A549 (cell line): ENCODE measurements at regions not wholly inside any gene's neighbourhood (a gene's known extent, or its start where the extent isn't known, plus 50 kb on each side); places are given as distances from the start of the nearest gene placed in this dataset.

Source experiments
- ATAC-seq, 2 experiments: fragments of 200-7000 bp in 1 of 2; fragments of >200 bp in 1 of 2; cut with Nextera tagmentation in 1 of 2; cut with Tn5 transposase in 1 of 2; 3 replicates each; pipeline versions ENCODE4 v1.8.0 to v1.9.1; 2018 to 2020; ENCODE audit warnings: mild to moderate bottlenecking in 1 of 2, moderate library complexity in 1 of 2
- CTCF ChIA-PET: fragments of 300-600 bp; sonication (Branson Sonifier 250); formaldehyde crosslinking; extraction: SDS; loops from one replicate; lab custom pipeline; 2021; ENCODE audit warnings: antibody characterized with exemption, inconsistent platforms; lab: Yijun Ruan, JAX
- POLR2A ChIA-PET: fragments of 350-600 bp; formaldehyde crosslinking; extraction: SDS; loops from one replicate; lab custom pipeline; 2021; ENCODE audit warnings: antibody characterized with exemption, inconsistent platforms; lab: Yijun Ruan, JAX
- DNase-seq, 2 experiments: peaks; one replicate each; pipeline versions ENCODE4 v3.0.0 to v3.0.0-alpha.2; 2011 to 2016; ENCODE audit warnings: low read depth in 1 of 2, low spot score in 1 of 2
- FAIRE-seq: peaks from 2 replicates; lab custom pipeline; 2011; peaks lifted over from hg19 to GRCh38; lab: Jason Lieb, UNC
- H3K27ac ChIP-seq, 2 experiments: fragments of >200 bp; sonication (Bioruptor Twin); formaldehyde crosslinking; 3 replicates each; pipeline ENCODE4 v1.5.1; 2016 to 2017
- H3K4me1 ChIP-seq: fragments of >200 bp; sonication (Bioruptor Twin); formaldehyde crosslinking; 3 replicates; pipeline ENCODE4 v1.6.1; 2016
- H3K4me2 ChIP-seq: fragments of >200 bp; sonication (Bioruptor Twin); formaldehyde crosslinking; 3 replicates; pipeline ENCODE4 v1.6.1; 2016
- H3K4me3 ChIP-seq: fragments of >200 bp; sonication (Bioruptor Twin); formaldehyde crosslinking; 3 replicates; pipeline ENCODE4 v1.5.1; 2016
- H3K9me3 ChIP-seq: fragments of >200 bp; sonication (Bioruptor Twin); formaldehyde crosslinking; 3 replicates; pipeline ENCODE4 v1.6.1; 2016
- BCL3 ChIP-seq: fragments of >200 bp; sonication (Bioruptor Twin); formaldehyde crosslinking; IDR thresholded peaks from 3 replicates; pipeline ENCODE4 v1.6.1; 2016
- CHD2 ChIP-seq: fragments of 150-350 bp; IDR thresholded peaks from 2 replicates; pipeline ENCODE4 v1.6.1; 2014; ENCODE audit warnings: low read length; ENCODE audit not compliant: partially characterized antibody
- ELK1 ChIP-seq: fragments of 150-350 bp; IDR thresholded peaks from 2 replicates; pipeline ENCODE4 v1.6.1; 2014; ENCODE audit warnings: low read depth, mild to moderate bottlenecking, low read length
- EP300 ChIP-seq, 2 experiments: fragments of >200 bp; sonication (Bioruptor Twin); formaldehyde crosslinking; IDR thresholded peaks; 2 replicates in 1 of 2; 3 replicates in 1 of 2; pipeline ENCODE4 v1.6.1; 2016 to 2017
- FOSB ChIP-seq: fragments of 250-450 bp; sonication (Bioruptor Pico); IDR thresholded peaks from 2 replicates; pipeline ENCODE4 v1.5.0; 2020; ENCODE audit warnings: mild to moderate bottlenecking, moderate library complexity
- FOSL2 ChIP-seq, 2 experiments: fragments of 450-650 bp in 1 of 2; fragments of >200 bp in 1 of 2; sonication (Bioruptor Twin) in 1 of 2; formaldehyde crosslinking; IDR thresholded peaks; 2 replicates each; pipeline versions ENCODE4 v1.5.0 to v1.6.1; 2016 to 2020; ENCODE audit warnings: mild to moderate bottlenecking in 1 of 2, moderate library complexity in 1 of 2
- FOXS1 ChIP-seq: fragments of 250-450 bp; sonication (Bioruptor Pico); IDR thresholded peaks from 2 replicates; pipeline ENCODE4 v1.5.0; 2020; ENCODE audit warnings: mild to moderate bottlenecking, moderate library complexity
- GATA3 ChIP-seq: IDR thresholded peaks from 2 replicates; pipeline ENCODE4 v1.6.1; 2012; ENCODE audit warnings: borderline replicate concordance
- HMGXB4 ChIP-seq: fragments of 250-450 bp; sonication (Bioruptor Pico); IDR thresholded peaks from 2 replicates; pipeline ENCODE4 v1.5.0; 2021; ENCODE audit warnings: mild to moderate bottlenecking, moderate library complexity, borderline replicate concordance
- HOXA7 ChIP-seq: fragments of 250-450 bp; sonication (Bioruptor Pico); IDR thresholded peaks from 2 replicates; pipeline ENCODE4 v1.5.0; 2020; ENCODE audit warnings: mild to moderate bottlenecking, moderate library complexity
- HOXB5 ChIP-seq: fragments of 250-450 bp; sonication (Bioruptor Pico); IDR thresholded peaks from 2 replicates; pipeline ENCODE4 v1.5.0; 2020; ENCODE audit warnings: mild to moderate bottlenecking, moderate library complexity
- JUN ChIP-seq, 2 experiments: fragments of >200 bp; sonication (Bioruptor Twin); formaldehyde crosslinking; IDR thresholded peaks; 2 replicates in 1 of 2; 3 replicates in 1 of 2; pipeline ENCODE4 v1.6.1; 2016 to 2017
- JUNB ChIP-seq: fragments of >200 bp; sonication (Bioruptor Twin); formaldehyde crosslinking; IDR thresholded peaks from 2 replicates; pipeline ENCODE4 v1.6.1; 2016
- MAX ChIP-seq: IDR thresholded peaks from 2 replicates; pipeline ENCODE4 v1.6.1; 2012
- MAZ ChIP-seq: fragments of 150-350 bp; IDR thresholded peaks from 2 replicates; pipeline ENCODE4 v1.6.1; 2014; ENCODE audit warnings: antibody characterized with exemption, low read depth, low read length, borderline replicate concordance
- NR3C1 ChIP-seq: fragments of >200 bp; sonication (Bioruptor Twin); formaldehyde crosslinking; IDR thresholded peaks from 3 replicates; pipeline ENCODE4 v1.6.1; 2017
- PHF8 ChIP-seq: fragments of 200-600 bp; sonication (generic); IDR thresholded peaks from 2 replicates; pipeline ENCODE4 v1.6.1; 2016; ENCODE audit warnings: low read depth, mild to moderate bottlenecking, antibody characterized with exemption, moderate library complexity, borderline replicate concordance
- POLR2A ChIP-seq: IDR thresholded peaks from 2 replicates; pipeline ENCODE4 v1.6.1; 2012; ENCODE audit warnings: mild to moderate bottlenecking, low read length
- REST ChIP-seq: fragments of 200-600 bp; sonication (generic); IDR thresholded peaks from 2 replicates; pipeline ENCODE4 v1.6.1; 2016; ENCODE audit warnings: antibody characterized with exemption, mild to moderate bottlenecking, moderate library complexity
- TFCP2L1 ChIP-seq: fragments of 250-450 bp; sonication (Bioruptor Pico); IDR thresholded peaks from 2 replicates; pipeline ENCODE4 v1.5.0; 2021; ENCODE audit warnings: mild to moderate bottlenecking
- TP53 ChIP-seq: fragments of 250-450 bp; sonication (Bioruptor Pico); IDR thresholded peaks from 2 replicates; pipeline ENCODE4 v1.5.0; 2021; ENCODE audit warnings: mild to moderate bottlenecking, moderate library complexity
- ZC3H11A ChIP-seq: fragments of 450-650 bp; IDR thresholded peaks from 2 replicates; pipeline ENCODE4 v1.6.1; 2014; ENCODE audit warnings: antibody characterized with exemption, mild to moderate bottlenecking

- TF ChIP-seq HMGXB4 (CRISPR knock-in tag) (no peak), BCL3 (no peak), POLR2A (no peak), FOSL2 (IDR thresholded peaks at IDR 0.05) (no peak), FOSL2 (CRISPR knock-in tag; IDR thresholded peaks at IDR 0.05) (no peak), PHF8 (no peak)
- TF ChIP-seq, all 56 proteins: peak for 0
Measured at GRCh38 chr2:78532762-78533379, 492.6 kb upstream of the REG3G start (continued).

GRCh38 chr2:78535395-78535794, 490.1 kb upstream of the REG3G start:
- ChIA-PET POLR2A (no interaction called here), CTCF (no interaction called here)
- H3K9me3 ChIP-seq: no peaks in the 10 kb centered on the region; the same call in 2 of the 3 replicates

More at GRCh38 chr2:78535395-78535794, 490.1 kb upstream of the REG3G start:
- Histone ChIP-seq H3K27ac (no peak overlapping the region), H3K4me1 (no peaks in the 10 kb centered on the region), H3K4me2 (no peak overlapping the region), H3K4me3 (no peak overlapping the region)
- TF ChIP-seq JUN (IDR thresholded peaks at IDR 0.05) (no peak), ELK1 (no peak), JUNB (no peak), EP300 (IDR thresholded peaks at IDR 0.05) (no peak), MAZ (no peak), GATA3 (no peak), TP53 (CRISPR knock-in tag) (no peak), HOXA7 (CRISPR knock-in tag) (no peak), ZC3H11A (no peak), REST (no peak), FOSB (no peak), MAX (no peak), CHD2 (no peak), TFCP2L1 (CRISPR knock-in tag) (no peak), HOXB5 (CRISPR knock-in tag) (no peak), FOXS1 (no peak), NR3C1 (no peak)
- DNase-seq (no peak), ATAC-seq (no peak), FAIRE-seq (no peak)
